ENCODE measurements at regions not wholly inside any gene's neighbourhood (a gene's known extent, or its start where the extent isn't known, plus 50 kb on each side); places are given as distances from the start of the nearest gene placed in this dataset.

DNA sequence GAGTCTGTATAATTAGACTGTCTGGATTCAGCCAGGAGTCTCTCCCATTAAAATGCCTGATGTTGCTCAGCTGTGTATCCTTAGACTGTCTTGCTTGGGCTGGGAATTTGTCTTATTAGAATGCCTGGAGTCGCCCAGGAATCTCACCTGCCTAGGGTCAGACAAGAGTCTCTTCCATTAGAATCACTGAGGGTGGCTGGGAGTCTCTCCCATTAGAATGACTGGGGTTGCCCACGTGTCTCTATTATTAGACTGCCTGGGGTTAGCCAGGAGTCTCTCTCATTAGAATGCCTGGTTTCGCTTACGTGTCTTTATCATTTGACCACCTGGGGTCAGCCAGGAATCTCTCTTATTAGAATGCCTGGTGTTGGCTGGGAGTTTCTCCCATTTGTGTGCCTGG, 1450.0 kb downstream of the UQCRFS1 start:
- no CpG with 5 or more reads among the region's 4 CpGs for WGBS, 2 donors (ENCODE audit: extremely low coverage in 2 of 2, insufficient read length in 2 of 2, insufficient replicate concordance in 1 of 2)
- no peak overlapping the region for H3K4me3 ChIP-seq (ENCODE audit: low read length in 2 of 2)

DNA sequence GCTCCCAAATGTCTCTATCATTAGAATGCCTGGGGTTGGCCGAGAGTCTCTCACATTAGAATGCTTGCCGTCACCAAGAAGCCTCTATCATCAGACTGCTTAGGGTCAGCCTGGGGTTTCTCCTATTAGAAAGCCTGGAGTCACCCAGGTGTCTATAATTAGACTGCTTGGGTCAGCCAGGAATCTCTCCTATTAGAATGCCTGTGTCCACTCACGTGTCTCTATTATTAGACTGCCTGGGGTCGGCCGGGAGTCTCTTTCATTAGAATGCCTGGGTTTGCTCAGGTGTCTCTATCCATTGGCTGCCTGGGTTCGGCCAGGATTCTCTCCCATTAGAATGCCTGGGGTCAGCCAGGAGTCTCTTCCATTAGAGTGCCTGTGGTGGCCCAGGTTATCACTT, 1453.1 kb downstream of the UQCRFS1 start:
- H2BK5ac ChIP-seq (ENCODE audit: low read length), result no peak overlapping the region
- no peak overlapping the region for H2BK15ac ChIP-seq (ENCODE audit: low read length)
- no peak overlapping the region for H2BK120ac ChIP-seq (ENCODE audit: low read depth, low read length)
- no peak overlapping the region for H3K27ac ChIP-seq (replicated peaks; ENCODE audit: low read length)
- no peak overlapping the region for H3K4me2 ChIP-seq (ENCODE audit: insufficient read depth, low read length, poor library complexity, severe bottlenecking)
- H4K8ac ChIP-seq (ENCODE audit: low read depth, low read length), result no peak overlapping the region
- no CpG with 5 or more reads among the region's 6 CpGs for WGBS, 2 donors (ENCODE audit: extremely low coverage in 2 of 2, insufficient read length in 2 of 2, insufficient replicate concordance in 1 of 2)
- H2AK5ac ChIP-seq (ENCODE audit: low read depth, low read length), result no peak overlapping the region
- peaks cover 0 to 9% of the 10 kb centered on the region in 2 donors for H3K9me3 ChIP-seq (replicated peaks in 1 of 2; ENCODE audit: control insufficient read depth in 2 of 2, insufficient read depth in 1 of 2, low read depth in 1 of 2, low read length in 2 of 2)
- H3K14ac ChIP-seq (ENCODE audit: low read length), result no peak overlapping the region
- H3K4me3 ChIP-seq (ENCODE audit: low read length in 2 of 2), result no peak overlapping the region
- no peaks in the 10 kb centered on the region for H3K79me1 ChIP-seq (ENCODE audit: low read depth, low read length)
- H3K27me3 ChIP-seq (ENCODE audit: control insufficient read depth in 3 of 3, insufficient read depth in 3 of 3, low read depth in 1 of 3, low read length in 3 of 3), result no peaks in the 10 kb centered on the region
- no peak overlapping the region for H2AFZ ChIP-seq (ENCODE audit: low read length)
- H3K9ac ChIP-seq (ENCODE audit: low read depth, low read length, poor library complexity), result no peak overlapping the region
- no peaks in the 10 kb centered on the region for H3K4me1 ChIP-seq (ENCODE audit: control insufficient read depth in 2 of 2, insufficient read depth in 1 of 2, low read depth in 1 of 2, low read length in 2 of 2)
- no peak overlapping the region for H3K18ac ChIP-seq (ENCODE audit: low read length)
- no peak overlapping the region for H4K91ac ChIP-seq (ENCODE audit: low read depth, low read length, poor library complexity)
- H3K4ac ChIP-seq (ENCODE audit: low read length), result no peak overlapping the region
- no peak overlapping the region for H2BK12ac ChIP-seq (ENCODE audit: low read length)
- no peak for DNase-seq (ENCODE audit: low spot score)
- H3K23ac ChIP-seq (ENCODE audit: low read depth, low read length, poor library complexity), result no peak overlapping the region
- H3K36me3 ChIP-seq (replicated peaks in 1 of 2; ENCODE audit: control insufficient read depth in 2 of 2, insufficient read depth in 2 of 2, low read length in 2 of 2), result no peaks in the 10 kb centered on the region

More for the DNA sequence above, 1450.0 kb downstream of the UQCRFS1 start:
- H2BK120ac ChIP-seq (ENCODE audit: low read depth, low read length), result no peak overlapping the region
- H3K18ac ChIP-seq (ENCODE audit: low read length), result no peak overlapping the region
- H3K27ac ChIP-seq (replicated peaks; ENCODE audit: low read length), result no peak overlapping the region
- peaks cover 0 to 12% of the 10 kb centered on the region in 2 donors for H3K9me3 ChIP-seq (replicated peaks in 1 of 2; ENCODE audit: control insufficient read depth in 2 of 2, insufficient read depth in 1 of 2, low read depth in 1 of 2, low read length in 2 of 2)
- H3K79me1 ChIP-seq (ENCODE audit: low read depth, low read length), result no peaks in the 10 kb centered on the region
- no peak overlapping the region for H4K8ac ChIP-seq (ENCODE audit: low read depth, low read length)
- no peaks in the 10 kb centered on the region for H3K4me1 ChIP-seq (ENCODE audit: control insufficient read depth in 2 of 2, insufficient read depth in 1 of 2, low read depth in 1 of 2, low read length in 2 of 2)
- H3K23ac ChIP-seq (ENCODE audit: low read depth, low read length, poor library complexity), result no peak overlapping the region
- no peak overlapping the region for H2AFZ ChIP-seq (ENCODE audit: low read length)
- no peak overlapping the region for H3K14ac ChIP-seq (ENCODE audit: low read length)
- H3K4me2 ChIP-seq (ENCODE audit: insufficient read depth, low read length, poor library complexity, severe bottlenecking), result no peak overlapping the region
- H4K91ac ChIP-seq (ENCODE audit: low read depth, low read length, poor library complexity), result no peak overlapping the region
- H3K4ac ChIP-seq (ENCODE audit: low read length), result no peak overlapping the region
- no peak overlapping the region for H2BK15ac ChIP-seq (ENCODE audit: low read length)
- H2BK5ac ChIP-seq (ENCODE audit: low read length), result no peak overlapping the region
- no peak for DNase-seq (ENCODE audit: low spot score)
- H3K36me3 ChIP-seq (replicated peaks in 1 of 2; ENCODE audit: control insufficient read depth in 2 of 2, insufficient read depth in 2 of 2, low read length in 2 of 2), result no peaks in the 10 kb centered on the region
- H2BK12ac ChIP-seq (ENCODE audit: low read length), result no peak overlapping the region
- no peaks in the 10 kb centered on the region for H3K27me3 ChIP-seq (ENCODE audit: control insufficient read depth in 3 of 3, insufficient read depth in 3 of 3, low read depth in 1 of 3, low read length in 3 of 3)
- H3K9ac ChIP-seq (ENCODE audit: low read depth, low read length, poor library complexity), result no peak overlapping the region
- no peak overlapping the region for H2AK5ac ChIP-seq (ENCODE audit: low read depth, low read length)

DNA sequence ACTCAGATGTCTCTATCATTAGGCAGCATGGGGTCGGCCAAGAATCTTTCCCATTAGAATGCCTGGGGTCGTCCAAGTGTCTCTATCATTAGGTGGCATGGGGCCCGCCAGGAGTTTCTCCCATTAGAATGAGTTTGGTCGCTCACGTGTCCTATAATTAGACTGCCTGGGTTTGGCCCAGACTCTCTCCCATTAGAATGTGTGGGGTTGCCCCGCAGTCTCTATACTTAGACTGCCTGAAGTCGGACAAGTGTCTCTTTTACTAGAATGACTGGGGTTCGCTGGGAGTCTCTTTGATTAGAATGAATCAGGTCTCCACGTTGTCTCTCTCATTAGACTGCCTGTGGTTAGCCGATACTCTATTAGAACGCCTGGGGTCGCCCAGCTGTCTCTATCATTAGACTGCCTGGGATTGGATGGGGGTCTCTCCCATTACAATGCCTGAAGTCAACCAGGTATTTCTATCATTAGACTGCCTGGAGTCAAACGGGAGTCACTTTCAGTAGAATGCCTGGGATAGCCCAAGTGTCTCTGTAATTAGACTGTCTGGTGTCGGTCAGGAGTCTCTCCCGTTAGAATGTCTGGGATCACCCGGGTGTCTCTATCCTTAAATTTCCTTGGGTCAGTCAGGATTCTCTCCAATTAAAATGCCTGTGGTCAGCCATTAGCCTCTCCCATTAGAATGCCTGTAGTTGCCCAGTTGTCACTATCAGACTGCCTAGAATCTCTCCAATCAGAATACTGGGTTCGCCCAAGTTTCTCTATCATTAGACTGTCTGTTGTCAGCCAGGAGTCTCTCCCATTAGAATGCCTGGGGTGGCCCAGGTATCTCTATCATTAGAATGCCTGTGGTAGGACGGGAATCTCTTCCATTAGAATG, 1454.1 kb downstream of the UQCRFS1 start:
- Histone ChIP-seq H3K18ac (ENCODE audit: low read length) (no peak overlapping the region), H3K27me3 (ENCODE audit: control insufficient read depth in 3 of 3, insufficient read depth in 3 of 3, low read depth in 1 of 3, low read length in 3 of 3) (no peaks in the 10 kb centered on the region), H3K9me3 (replicated peaks in 1 of 2; ENCODE audit: control insufficient read depth in 2 of 2, insufficient read depth in 1 of 2, low read depth in 1 of 2, low read length in 2 of 2) (peaks cover 0 to 7% of the 10 kb centered on the region in 2 donors), H2BK5ac (ENCODE audit: low read length) (no peak overlapping the region), H3K14ac (ENCODE audit: low read length) (no peak overlapping the region), H2AFZ (ENCODE audit: low read length) (no peak overlapping the region), H3K4me3 (ENCODE audit: low read length in 2 of 2) (no peak overlapping the region), H3K27ac (replicated peaks; ENCODE audit: low read length) (no peak overlapping the region), H3K4me2 (ENCODE audit: insufficient read depth, low read length, poor library complexity, severe bottlenecking) (no peak overlapping the region), H3K9ac (ENCODE audit: low read depth, low read length, poor library complexity) (no peak overlapping the region), H2AK5ac (ENCODE audit: low read depth, low read length) (no peak overlapping the region), H3K4ac (ENCODE audit: low read length) (no peak overlapping the region), H2BK120ac (ENCODE audit: low read depth, low read length) (no peak overlapping the region), H3K36me3 (replicated peaks in 1 of 2; ENCODE audit: control insufficient read depth in 2 of 2, insufficient read depth in 2 of 2, low read length in 2 of 2) (no peaks in the 10 kb centered on the region), H2BK15ac (ENCODE audit: low read length) (no peak overlapping the region), H3K4me1 (ENCODE audit: control insufficient read depth in 2 of 2, insufficient read depth in 1 of 2, low read depth in 1 of 2, low read length in 2 of 2) (no peaks in the 10 kb centered on the region), H2BK12ac (ENCODE audit: low read length) (no peak overlapping the region), H4K91ac (ENCODE audit: low read depth, low read length, poor library complexity) (no peak overlapping the region), H4K8ac (ENCODE audit: low read depth, low read length) (no peak overlapping the region), H3K23ac (ENCODE audit: low read depth, low read length, poor library complexity) (no peak overlapping the region), H3K79me1 (ENCODE audit: low read depth, low read length) (no peaks in the 10 kb centered on the region)
- no CpG with 5 or more reads among the region's 18 CpGs for WGBS, 2 donors (ENCODE audit: extremely low coverage in 2 of 2, insufficient read length in 2 of 2, insufficient replicate concordance in 1 of 2)
- no peak for DNase-seq (ENCODE audit: low spot score)

DNA sequence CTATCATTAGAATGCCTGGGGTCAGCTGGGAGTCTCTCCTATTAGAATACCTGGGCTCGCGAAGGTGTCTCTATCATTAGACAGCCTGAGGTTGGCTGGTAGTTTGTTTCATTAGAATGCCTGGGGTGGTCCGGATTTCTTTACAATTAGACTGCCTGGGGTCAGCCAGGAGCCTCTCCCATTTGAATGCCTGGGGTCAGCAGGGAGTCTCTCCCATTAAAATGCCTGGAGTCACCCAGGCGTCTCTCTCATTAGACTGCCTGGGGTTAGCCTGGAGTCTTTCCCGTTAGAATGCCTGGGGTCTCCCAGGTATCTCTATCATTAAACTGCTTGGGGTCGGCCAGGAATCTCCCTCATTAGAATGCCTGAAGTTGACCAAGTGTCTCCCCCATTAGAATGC, 1458.3 kb downstream of the UQCRFS1 start:
- Histone ChIP-seq H3K4ac (ENCODE audit: low read length) (no peak overlapping the region), H3K23ac (ENCODE audit: low read depth, low read length, poor library complexity) (no peak overlapping the region), H3K4me2 (ENCODE audit: insufficient read depth, low read length, poor library complexity, severe bottlenecking) (no peak overlapping the region), H3K4me3 (ENCODE audit: low read length in 2 of 2) (no peak overlapping the region), H3K36me3 (replicated peaks in 1 of 2; ENCODE audit: control insufficient read depth in 2 of 2, insufficient read depth in 2 of 2, low read length in 2 of 2) (no peaks in the 10 kb centered on the region), H2AFZ (ENCODE audit: low read length) (no peak overlapping the region), H2BK12ac (ENCODE audit: low read length) (no peak overlapping the region), H4K91ac (ENCODE audit: low read depth, low read length, poor library complexity) (no peak overlapping the region), H2BK15ac (ENCODE audit: low read length) (no peak overlapping the region), H3K18ac (ENCODE audit: low read length) (no peak overlapping the region), H3K14ac (ENCODE audit: low read length) (no peak overlapping the region), H3K27ac (replicated peaks; ENCODE audit: low read length) (no peak overlapping the region), H4K8ac (ENCODE audit: low read depth, low read length) (no peak overlapping the region), H2AK5ac (ENCODE audit: low read depth, low read length) (no peak overlapping the region), H3K4me1 (ENCODE audit: control insufficient read depth in 2 of 2, insufficient read depth in 1 of 2, low read depth in 1 of 2, low read length in 2 of 2) (peaks cover 3 to 4% of the 10 kb centered on the region in 2 donors), H2BK120ac (ENCODE audit: low read depth, low read length) (no peak overlapping the region), H3K79me1 (ENCODE audit: low read depth, low read length) (no peaks in the 10 kb centered on the region), H2BK5ac (ENCODE audit: low read length) (no peak overlapping the region), H3K9ac (ENCODE audit: low read depth, low read length, poor library complexity) (no peak overlapping the region), H3K27me3 (ENCODE audit: control insufficient read depth in 3 of 3, insufficient read depth in 3 of 3, low read depth in 1 of 3, low read length in 3 of 3) (no peaks in the 10 kb centered on the region), H3K9me3 (replicated peaks in 1 of 2; ENCODE audit: control insufficient read depth in 2 of 2, insufficient read depth in 1 of 2, low read depth in 1 of 2, low read length in 2 of 2) (no peaks in the 10 kb centered on the region)
- no CpG with 5 or more reads among the region's 6 CpGs for WGBS, 2 donors (ENCODE audit: extremely low coverage in 2 of 2, insufficient read length in 2 of 2, insufficient replicate concordance in 1 of 2)
- DNase-seq (ENCODE audit: low spot score), result no peak

Measured in neuronal stem cell (in vitro differentiated cells).